ENCODE measurements at regions not wholly inside any gene's neighbourhood (a gene's known extent, or its start where the extent isn't known, plus 50 kb on each side); places are given as distances from the start of the nearest gene placed in this dataset.

DNA sequence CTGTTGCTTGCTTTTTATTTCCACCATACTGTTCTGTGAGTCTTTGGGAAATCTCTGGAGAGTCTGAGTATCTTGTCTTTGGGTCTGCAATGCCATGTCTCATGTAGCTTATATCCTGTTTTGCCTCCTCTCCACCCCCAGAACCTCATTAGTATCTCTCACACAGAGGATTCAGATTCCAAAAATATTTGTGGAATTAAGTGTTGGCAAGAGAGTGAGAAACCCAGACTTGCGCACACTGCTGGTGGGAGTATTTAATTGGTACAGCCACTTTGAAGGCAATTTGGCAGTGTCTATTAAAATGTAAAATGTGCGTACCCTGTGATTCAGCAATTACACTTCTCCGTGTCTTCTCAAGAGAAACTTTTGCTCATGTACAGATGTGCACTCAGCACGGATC is 68.6 kb downstream of the ZNF621 start:
- no peak for DNase-seq (ENCODE audit: low read depth in 2 of 2)

DNA sequence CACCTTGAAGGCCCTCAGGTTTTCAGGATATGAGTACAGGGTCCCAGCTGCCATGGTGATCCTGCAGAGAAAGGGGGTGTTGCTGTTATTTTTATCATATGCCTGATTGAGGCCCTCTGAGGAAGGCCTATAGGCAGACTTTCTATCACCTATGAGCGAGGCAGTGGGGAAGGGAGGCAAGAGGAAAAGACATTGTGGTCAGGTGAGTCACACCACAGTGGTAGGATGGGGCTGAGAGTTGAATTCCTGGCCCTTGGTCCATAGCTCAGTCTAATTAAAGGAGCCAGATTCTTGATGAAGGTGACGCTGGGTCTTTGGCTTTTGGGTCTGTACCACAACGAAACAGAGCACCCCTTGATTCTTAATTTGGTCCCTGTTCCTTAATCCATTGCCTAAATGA is 72.7 kb downstream of the ZNF621 start:
- no peak for DNase-seq (ENCODE audit: low read depth in 2 of 2)

DNA sequence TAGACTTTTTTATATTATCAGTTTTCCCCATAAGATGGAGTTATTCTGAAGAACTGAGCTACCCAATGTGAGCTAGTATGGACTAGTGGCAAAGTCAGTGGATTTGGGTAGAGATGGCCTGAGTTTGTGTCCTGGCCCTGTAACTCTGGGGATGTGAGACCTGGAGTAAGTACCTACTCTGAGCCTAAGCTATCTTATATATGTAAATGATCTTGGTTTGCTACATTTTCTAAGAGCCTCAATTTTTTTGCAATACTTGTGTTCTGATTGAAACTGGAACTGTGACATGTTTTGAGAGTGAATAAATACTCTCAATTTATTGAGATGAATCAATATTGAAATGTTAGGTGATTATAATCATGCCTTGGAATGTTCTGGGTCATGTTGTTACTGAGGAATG is 73.6 kb downstream of the ZNF621 start:
- no peak for DNase-seq (ENCODE audit: low read depth in 2 of 2)

DNA sequence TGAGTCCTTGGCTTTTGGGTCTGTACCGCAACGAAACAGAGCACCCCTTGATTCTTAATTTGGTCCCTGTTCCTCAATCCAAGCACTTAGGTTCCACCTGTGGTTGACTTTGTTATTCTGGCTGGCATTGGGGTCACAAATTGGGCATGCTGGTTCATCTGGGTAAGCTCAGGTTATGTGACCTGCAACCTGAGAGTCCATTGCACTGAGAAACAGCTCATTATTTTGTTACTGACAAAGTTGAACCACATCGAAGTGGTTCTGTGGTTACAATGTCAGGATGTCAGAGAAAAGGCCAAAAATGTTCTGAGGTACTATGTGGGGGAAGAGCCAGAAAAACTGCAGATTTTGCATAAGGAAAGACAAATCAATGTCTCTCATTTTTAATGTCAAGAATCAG is 74.2 kb downstream of the ZNF621 start:
- no peak for DNase-seq (ENCODE audit: low read depth in 2 of 2)

DNA sequence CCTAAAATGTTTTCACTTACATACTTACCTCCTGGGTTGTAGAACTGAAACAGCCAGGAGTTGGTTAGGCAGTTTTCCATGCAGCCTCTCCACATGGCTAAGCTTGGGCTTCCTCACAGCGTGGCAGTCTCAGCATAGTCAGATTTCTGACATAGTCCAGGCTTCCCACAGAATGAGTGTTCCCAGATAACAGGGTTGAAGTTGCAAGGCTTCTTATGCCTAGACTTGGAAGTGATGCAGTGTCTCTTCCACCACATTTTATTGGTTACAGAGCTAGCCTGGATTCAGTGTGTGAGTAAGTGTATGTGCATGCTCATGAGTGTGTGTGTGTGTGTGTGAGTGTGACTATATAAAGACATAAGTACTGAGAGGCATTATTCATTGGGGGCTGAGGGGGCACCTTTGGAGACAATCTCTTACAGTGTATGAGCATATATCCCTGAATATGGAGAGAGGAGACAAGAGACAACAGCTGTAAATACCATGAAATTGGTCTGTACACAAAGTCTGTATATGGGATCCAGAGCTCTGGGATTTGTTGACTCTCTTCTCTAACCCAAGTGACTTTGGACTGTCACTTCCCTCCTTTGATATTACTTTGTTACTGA is 78.1 kb downstream of the ZNF621 start:
- DNase-seq (ENCODE audit: low read depth in 2 of 2), result no peak

DNA sequence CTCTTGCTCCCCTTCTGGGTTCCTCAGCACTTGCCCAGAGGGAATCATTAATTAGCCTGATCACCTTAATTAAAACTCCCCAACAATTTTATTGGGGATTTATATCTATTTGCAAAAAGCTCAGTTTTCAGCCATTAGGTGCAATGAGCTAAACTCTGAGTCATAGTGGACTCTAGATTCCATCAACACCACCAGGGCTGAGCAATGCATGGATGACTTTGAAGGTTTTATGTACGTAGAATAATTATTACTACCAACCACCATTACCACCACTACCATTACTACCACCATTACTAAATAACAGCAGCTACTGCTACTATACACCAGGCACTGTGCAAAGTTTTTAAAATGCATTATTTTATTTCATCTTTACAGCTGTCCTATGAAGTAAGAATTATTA is 81.2 kb downstream of the ZNF621 start:
- DNase-seq (ENCODE audit: low read depth in 2 of 2), result no peak

DNA sequence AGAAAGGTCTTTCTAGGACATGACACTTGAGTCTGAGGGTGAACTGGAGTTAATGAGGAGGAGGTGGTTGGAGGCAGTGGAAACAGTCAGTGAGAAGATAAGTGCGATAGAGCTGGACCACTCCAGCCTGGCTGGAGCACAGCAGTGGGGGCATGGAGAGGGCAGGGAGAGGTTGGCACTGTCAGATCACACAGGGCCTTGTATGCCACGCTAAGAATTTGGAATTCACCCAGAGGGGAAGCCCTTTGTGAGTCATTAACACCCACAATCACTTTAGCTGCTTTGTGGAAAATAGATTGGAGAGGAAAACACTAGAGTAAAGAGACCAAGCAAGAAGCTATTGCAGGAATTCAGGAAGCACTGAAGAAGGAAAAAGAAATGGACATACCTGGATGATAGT is 83.3 kb downstream of the ZNF621 start:
- DNase-seq (ENCODE audit: low read depth in 2 of 2), result no peak

DNA sequence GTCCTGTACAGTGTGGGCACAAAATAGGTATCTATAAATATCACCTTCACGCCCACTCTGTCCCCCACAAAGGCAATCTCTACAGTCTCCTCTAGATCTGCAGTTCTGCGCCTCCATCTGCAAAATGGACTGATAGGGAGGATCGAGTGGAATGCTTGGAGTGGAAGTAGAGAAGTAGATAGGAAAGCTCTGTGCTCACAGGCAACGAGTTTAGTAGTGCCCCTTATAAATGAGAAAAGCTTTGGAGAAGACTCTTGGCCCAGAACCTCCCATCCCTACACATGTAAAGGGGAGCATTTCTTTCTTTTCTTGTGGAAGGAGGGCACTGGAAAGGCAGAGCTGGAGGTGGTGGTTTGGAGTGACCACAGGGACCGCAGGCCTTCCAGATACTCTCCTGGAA is 88.5 kb downstream of the ZNF621 start:
- DNase-seq (ENCODE audit: low read depth in 2 of 2), result no peak

DNA sequence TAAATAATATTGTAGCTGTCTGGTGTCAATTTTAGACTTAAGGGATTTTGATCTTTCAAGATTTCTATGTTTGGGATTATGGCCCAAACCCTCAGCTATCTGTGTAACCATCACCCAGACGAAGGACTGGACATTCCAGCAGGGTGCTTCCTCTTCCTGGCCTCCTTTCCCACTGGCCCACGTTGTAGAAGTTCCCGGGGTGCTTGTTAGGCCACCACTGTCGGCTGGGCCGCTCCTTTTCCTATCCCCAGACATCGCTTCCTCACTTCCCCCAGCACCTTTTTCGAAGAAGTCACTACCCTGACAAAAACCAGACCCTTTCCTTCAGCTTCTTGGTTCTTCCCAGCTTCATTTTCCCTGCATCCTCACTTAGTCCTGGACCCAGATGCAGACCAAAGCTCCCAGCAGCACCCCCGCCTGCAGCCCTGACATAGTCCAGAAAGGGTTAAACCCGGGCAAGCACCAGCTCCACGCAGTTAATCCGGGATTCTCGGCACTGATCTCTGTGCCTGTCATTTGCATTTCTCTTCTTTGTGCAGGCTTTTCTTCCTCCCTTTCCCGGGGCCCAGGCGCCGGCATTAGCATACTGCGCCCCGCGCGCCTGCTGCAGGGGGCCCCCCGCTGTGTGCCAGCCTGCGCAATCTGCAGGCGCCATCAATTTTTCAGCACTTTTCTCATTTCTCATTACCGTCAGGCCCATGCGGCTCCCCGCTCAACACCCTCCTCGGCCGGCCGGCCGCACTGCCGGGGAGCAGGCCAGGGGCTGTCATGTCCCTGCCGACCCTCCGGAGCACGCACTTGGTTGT is 90.6 kb downstream of the ZNF621 start:
- DNase-seq (ENCODE audit: low read depth in 2 of 2), result no peak

DNA sequence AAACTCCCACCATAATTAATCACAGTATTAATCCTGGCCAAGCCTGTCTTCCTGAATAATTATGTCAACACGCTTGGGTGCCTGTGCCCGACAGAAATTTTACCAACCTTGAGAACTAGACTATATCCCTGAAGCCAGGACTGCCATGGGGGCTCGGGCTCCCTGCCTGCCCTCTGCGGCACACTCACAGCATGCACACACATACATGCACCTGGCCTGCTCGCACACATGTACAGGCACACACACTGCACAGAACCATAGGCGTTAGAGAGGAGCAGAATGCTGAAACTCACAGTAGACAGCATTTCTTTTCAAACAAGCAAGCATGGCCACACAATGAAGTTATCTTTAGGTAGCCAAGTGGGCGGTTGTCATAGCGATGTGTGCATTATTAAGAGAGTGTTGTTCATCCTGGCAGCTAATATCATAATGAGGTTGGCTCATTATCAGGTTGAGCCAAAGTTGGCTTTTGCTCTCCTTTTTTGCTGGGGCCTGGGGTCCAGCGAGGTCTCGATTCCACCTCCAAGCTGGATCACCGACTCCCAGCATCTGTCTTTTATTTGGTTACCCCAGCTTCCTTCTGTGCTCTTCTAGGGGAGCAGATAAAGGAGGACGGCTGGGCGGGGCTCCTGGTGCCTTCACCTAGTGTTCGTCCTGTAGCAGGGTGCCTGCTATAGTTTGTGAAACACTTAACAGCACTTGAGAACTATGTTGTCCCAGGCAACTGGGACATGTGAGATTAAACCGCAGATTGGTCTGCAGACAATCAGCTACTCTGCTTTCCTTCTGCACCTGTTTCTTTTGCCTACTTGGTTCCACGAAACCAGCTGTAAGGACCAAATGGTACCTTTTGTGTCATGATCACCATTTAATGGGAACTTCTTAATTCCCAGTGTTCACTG is 91.4 kb downstream of the ZNF621 start:
- DNase-seq (ENCODE audit: low read depth in 2 of 2), result no peak

DNA sequence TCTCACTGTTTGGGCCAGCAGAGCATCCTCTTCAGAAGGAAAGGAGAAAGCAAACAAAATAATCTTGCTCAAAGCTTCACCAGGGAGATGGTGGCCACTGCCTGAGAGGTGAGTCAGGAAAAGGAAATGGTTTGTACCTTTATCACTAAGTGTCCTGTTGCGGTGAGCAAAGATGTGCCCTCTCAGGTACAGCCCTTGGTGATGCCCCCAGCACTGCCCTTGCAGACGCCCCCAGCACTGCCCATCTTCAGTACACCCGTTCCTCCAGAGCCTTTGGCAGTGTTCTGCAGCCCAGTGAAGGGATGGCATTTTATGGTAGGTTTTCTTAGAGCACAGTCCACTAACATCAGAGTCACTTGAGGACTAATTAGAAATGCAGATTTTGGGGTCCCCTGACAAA is 92.3 kb downstream of the ZNF621 start:
- no peak for DNase-seq (ENCODE audit: low read depth in 2 of 2)

DNA sequence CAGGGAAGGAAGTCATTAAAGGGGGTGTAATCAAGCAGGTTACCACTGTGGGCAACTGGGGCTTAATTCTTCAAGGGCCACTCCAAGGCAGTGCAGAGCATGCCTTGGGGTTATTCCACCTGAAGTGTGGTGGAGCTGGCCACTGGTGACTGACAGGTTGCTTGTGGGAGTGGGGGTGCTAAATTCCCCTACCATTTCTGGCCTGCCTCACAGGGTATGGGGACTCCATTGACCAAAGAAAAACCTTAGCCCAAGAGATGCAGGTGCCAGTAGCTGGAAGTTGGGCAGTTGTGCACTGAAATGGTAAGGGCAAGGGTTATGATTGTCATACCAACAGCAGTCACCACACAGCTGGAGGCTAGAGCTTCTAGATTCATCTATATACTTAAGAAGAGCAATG is 93.4 kb downstream of the ZNF621 start:
- DNase-seq (ENCODE audit: low read depth in 2 of 2), result no peak

DNA sequence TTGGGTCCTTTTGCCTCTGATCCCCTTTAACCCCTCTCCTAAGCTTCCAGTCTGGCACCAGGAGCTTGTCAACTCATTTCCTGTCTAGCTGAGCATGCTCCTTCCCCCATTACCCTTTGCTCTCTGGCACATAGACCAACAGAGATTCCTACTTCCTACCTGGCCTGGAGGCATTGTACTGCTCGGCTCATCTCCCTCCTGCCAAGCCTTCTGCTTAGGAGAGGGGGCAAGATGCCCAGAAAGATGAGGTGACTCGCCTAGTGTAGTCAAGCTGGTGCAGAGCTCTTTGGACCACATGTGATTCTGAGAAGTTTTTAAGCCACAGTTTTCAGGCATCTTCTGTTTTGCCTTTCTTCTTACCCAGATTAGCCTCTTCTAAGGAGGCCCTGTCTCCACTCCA is 95.4 kb downstream of the ZNF621 start:
- no peak for DNase-seq (ENCODE audit: low read depth in 2 of 2)

DNA sequence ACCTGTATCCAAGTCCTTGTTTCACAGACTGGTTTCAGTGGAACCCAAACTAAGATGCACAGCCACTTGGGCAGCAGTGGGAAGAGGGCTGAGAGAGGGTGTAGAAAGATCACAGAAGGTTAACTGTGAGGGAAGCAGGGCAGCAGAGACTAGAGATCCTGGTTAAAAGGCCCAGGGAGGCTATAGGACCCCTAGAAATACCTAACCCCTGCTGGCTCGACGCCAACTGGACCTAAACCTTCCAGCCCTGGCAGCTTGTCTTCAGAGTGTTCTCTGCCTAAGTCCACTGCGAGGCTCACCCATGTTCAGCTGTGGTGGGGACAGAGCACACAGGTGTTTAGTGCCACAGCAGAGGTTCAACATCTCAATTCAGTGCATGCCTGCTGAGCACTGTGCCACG is 96.5 kb downstream of the ZNF621 start:
- no peak for DNase-seq (ENCODE audit: low read depth in 2 of 2)

DNA sequence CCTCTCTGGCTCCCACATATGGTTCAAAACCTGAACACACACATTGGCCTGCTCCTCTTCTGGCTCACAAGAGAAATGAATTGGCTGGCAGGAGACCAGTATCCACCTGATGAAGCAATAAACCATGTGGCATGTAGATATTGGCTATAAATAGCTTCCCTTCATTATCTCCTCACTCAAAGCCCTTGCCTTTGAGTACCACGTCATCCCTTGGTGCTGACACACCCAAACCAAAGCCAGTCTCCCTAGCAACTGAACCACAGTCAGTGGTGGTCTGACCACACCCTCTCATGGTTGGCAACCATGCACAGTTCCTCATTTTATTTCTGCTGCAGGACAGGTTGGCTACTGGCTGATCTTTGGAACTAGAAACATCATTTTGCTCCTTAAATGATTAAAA is 98.8 kb downstream of the ZNF621 start:
- no peak for DNase-seq (ENCODE audit: low read depth in 2 of 2)

DNA sequence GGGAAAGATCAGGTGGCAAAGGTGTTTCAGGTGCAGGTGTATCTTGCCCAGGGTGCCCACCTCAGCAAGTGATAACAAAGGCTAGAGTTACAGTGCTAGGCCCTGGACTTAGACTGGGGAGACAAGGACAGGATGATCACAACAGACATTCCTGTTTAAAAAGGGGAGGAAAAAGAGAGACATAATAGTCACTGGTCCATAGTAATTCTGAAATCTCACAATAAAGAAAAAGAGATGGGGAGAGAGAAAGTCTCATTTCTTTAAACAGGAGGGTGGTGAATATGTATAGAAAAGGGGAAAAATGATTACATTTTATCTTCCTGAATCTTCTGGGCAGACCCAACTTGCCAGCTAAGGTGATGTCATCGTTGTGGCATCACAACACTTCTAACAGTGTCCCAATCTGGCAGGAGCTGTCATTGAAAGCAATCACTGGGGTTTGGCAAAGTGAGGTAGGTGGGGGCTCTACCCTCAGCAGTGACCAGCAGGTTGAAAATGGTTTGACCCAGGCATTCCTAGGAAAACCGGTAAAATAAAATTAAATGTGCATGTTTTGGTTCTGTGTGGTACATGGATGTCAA is 99.5 kb downstream of the ZNF621 start:
- no peak for DNase-seq (ENCODE audit: low read depth in 2 of 2)

DNA sequence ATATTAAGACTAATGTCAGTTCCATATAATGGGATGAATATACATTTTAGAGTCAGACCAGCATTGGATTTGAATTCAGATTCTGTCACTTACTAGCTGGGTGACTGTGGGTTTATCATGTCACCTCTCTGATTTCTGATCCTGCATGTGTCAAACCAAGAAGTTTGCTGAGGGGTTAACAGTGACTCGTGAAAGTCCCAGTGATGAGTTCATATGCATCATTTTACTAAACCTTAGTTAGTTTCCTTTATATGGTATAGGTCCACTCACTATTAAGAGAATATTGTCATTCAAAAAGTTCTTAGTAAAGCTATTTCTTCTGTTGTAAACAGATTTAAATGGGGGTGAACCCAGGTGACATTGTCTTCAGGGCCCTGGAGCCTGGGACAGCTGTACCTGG is 102.3 kb downstream of the ZNF621 start:
- no peak for DNase-seq (ENCODE audit: low read depth in 2 of 2)

DNA sequence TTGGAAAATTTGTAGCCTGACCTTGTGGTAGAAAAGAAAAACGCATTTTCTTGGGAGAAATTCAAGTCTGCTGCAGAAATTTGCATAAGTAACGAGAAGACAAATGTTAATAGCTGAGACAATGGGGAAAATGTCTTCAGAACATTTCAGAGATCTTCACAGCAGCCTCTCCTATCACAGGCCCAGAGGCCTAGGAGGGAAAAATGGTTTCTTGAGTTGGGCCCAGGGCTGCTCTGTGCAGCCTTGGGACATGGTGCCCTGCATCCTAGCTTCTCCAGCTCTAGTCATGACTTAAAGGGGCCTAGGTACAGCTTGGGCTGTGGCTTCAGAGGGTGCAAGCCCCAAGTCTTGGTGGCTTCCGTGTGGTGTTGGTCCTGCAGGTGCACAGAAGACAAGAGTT is 104.2 kb downstream of the ZNF621 start:
- DNase-seq (ENCODE audit: low read depth in 2 of 2), result no peak

DNA sequence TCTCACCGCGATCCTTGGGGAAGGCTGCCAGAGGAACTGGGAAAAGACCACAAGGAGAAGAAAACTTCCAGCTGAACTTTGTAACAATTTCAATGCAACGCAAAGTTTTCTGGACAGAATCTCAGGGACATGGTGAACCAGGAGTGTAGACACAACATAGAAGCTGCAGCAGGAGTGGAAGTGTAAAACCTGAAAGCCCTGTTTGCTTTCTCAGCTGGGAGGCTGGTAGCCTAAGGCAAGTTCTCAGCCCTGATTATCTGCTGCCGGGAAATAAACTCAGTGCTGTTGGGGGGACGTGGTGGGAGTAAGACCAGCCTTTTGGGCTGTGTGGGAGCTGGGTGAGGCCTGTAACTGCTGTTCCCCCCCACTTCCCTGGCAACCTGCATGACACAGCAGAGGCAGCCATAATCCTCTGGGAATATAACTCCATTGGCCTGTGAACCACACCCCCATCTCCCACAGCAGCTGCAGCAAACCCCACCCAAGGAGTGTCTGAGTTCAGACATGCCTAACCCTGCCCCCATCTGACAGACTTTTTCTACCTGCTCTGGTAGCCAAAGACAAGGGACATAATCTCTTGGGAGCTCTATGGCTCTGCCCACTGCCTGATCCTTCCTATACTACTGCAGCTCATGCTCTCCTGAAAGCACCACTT is 106.7 kb downstream of the ZNF621 start:
- DNase-seq (ENCODE audit: low read depth in 2 of 2), result no peak

DNA sequence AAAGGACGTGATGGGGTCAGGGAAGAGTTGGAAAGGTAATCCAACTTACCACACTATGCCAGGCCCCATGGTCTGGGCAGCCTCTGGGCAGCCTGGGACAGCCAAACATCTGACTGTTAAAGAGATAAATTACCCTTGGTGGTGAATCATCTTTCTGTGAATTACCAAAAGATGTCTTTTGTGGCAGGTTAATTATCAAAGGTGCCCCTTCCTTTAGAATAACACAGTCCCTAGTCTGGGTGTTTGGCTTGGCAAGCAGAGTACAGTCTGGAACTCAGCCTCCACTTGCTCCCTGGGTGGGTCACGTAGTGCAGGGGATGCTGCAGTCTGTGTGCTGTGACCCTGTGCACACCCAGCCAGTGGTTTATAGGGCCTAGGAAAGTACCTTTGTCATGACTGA is 113.1 kb downstream of the ZNF621 start:
- no peak for DNase-seq (ENCODE audit: low read depth in 2 of 2)

DNA sequence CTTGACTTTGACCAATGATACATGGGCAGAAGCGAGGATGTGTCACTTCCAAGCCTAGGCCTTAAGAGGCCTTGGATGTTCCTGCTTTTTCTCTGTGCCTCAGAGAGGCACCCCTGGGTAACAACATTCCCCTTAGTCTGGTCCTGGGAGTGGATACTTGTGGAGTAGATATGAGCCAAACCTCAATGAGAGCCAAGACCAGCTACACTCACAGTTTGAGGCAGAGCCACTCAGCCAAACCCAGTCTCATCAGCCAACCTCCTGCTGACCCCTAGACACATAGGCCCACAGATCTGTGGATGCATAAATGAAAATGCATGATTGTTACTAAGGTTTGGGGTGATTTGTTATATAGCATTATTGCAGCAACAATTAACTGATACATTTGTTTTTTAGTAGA is 114.2 kb downstream of the ZNF621 start:
- DNase-seq (ENCODE audit: low read depth in 2 of 2), result no peak

DNA sequence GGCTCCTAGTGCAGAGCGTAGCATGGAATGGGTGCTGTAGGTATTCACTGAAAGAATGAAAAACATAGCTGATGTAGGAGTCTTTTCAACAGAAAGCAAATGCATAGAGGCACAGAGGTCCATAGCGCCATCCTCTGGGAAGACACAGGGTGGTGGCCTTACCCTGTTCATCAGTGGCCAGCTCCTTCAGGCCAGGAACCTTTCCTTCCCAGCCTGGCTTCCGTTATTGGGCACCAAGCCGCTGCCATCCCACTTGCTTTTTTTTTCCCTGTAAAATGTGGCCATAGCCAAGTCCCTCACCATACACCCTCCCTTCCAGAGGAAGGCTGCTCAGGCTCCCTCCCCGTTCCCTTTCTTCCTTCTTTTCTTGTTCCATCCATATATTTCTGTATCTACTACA is 118.1 kb downstream of the ZNF621 start:
- no peak for DNase-seq (ENCODE audit: low read depth in 2 of 2)

Data from stimulated activated CD8-positive, alpha-beta memory T cell treated with anti-CD3 and anti-CD28 coated beads, Interleukin-7, amount 100 ng/mL, for 4 hours (primary cell).